HG02981 (cell line): ENCODE measurements at regions not wholly inside any gene's neighbourhood (a gene's known extent, or its start where the extent isn't known, plus 50 kb on each side); places are given as distances from the start of the nearest gene placed in this dataset.
"Not testable (repeated sequence)": the region's sequence is repeated elsewhere in the genome, so short reads cannot be mapped to it uniquely, and the experiment has no call there.

ENCODE experiments used
- ATAC-seq: cut with Tn5 transposase; IDR thresholded peaks from one replicate; pipeline ENCODE4 v1.9.1; 2021; ENCODE audit warnings: mild to moderate bottlenecking, moderate library complexity; ENCODE audit not compliant: unreplicated experiment

DNA sequence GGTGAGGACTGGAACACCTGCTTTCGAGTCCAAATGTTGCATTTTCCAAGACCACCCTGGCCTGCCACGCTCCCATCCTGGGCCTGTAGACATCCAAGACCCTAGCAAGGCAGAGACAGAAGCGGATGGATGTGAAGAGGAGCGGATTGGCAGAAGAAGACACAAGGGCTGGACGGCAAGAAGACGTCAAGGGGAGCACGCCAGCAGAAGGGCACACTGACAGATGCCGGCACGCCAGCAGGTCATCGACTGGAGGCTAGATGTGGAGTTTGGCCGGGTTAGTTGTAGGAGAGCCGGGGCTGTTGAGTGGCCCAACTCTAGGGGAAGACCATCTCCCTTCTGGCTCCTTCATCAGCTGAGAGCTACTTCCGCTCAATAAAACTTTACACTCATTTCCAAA is 251.6 kb downstream of the ZWINT start:
- no peak for ATAC-seq

DNA sequence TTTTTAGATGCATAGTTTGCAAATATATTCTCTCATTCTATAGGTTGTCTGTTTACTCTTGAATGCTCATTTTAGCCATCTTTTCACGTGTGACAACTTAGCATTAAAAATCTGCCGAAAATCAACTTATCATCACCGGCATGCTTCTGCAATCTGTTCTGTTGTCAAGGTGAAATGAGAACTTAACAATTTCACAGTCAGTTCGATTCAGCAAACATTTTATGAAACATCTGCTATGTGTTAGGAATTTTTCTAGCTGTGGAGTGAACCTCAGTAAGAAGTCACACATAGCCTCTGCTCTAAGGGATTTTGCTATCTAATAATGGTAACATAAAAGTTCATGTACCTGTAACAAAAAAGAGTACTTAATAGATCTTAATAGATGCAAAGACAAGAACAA is 256.1 kb downstream of the ZWINT start:
- no peak for ATAC-seq

DNA sequence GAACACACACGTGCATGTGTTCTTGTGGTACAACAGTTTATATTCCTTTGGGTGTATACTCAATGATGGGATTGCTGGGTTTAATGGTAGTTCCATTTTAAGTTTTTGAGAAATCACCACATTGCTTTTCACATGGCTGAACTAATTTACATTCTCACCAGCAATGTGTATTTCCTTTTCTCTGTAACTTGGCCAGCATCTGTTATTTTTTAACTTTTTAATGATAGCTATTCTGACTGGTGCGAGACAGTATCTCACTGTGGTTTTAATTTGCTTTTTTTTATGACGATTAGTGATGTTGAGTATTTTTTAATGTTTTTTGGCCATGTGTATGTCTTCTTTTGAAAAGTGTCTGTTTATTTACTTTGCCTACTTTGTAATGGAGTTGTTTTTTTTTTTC is 256.6 kb downstream of the ZWINT start:
- ATAC-seq = no peak

DNA sequence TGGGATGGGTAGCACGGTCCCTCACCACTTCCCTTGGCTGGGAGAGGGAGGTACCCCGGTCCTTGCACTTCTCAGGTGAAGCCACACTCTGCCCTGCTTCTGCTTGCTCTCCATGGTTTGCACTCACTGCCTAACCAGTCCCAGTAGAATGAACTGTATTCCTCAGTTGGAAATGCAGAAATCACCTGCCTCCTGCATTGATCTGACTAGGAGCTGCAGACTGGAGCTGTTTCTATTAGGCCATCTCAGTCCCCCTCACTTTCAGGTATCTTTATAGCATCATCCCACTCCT is 264.9 kb downstream of the ZWINT start:
- ATAC-seq = no peak

DNA sequence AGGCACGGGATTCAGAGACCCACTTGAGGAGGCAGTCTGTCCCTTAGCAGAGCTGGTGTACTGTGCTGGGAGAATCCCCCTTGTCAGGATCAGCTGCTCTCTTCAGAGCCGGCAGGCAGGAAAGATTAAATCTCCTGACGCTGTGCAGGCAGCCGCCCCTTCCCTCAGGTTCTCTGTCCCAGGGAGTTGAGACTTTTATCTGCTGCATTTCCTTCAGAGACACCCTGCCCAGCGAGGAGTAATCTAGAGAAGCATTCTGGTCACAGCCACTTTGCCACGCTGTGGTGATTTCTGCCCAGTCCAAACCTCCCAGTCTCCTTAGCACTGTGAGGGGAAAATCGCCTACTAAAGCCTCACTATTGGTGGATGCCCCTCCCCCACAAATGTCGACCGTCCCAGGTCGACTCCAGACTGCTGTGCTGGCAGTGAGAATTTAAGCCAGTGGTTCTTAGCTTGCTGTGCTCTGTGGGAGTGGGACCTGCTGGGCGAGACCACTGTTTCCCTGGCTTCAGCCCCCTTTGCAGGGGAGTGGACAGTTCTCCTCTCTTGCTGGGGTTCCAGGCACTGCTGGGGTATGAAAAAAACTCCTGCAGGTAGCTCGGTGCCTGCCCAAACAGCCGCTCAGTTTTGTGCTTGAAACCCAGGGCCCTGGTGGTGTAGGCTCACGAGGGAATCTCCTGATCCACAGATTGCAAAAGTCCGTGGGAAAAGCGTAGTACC is 265.4 kb downstream of the ZWINT start:
- no peak for ATAC-seq

DNA sequence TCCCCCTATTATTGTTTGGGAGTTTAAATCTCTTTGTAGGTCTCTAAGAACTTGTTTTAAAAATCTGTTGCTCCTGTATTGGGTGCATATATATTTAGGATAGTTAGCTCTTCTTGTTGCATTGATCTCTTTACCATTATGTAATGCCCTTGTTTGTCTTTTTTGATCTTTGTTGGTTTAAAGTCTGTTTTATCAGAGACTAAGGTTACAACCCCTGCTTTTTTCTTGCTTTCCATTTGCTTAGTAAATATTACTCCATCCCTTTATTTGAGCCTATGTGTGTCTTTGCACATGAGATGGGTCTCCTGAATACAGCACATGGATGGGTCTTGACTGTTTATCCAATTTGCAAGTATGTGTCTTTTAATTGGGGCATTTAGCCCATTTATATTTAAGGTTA is 267.4 kb downstream of the ZWINT start:
- ATAC-seq = not testable (repeated sequence)

DNA sequence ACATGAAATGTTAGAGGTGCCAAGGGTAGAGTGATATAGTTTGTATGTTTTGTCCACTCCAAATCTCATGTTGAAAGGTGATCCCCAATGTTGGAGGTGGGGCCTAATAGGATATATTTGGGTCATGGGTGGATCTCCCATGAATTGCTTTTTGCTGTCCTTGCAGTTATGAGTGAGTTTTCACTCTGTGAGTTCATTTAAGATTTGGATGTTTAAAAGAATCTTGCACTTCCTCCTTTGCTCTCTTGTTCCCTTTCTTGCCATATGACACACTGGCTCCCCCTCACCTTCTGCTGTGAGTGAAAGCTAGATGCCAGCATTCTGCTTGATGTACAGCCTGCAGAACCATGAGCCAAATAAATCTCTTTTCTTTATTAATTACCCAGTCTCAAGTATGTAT is 269.2 kb downstream of the ZWINT start:
- no peak for ATAC-seq

DNA sequence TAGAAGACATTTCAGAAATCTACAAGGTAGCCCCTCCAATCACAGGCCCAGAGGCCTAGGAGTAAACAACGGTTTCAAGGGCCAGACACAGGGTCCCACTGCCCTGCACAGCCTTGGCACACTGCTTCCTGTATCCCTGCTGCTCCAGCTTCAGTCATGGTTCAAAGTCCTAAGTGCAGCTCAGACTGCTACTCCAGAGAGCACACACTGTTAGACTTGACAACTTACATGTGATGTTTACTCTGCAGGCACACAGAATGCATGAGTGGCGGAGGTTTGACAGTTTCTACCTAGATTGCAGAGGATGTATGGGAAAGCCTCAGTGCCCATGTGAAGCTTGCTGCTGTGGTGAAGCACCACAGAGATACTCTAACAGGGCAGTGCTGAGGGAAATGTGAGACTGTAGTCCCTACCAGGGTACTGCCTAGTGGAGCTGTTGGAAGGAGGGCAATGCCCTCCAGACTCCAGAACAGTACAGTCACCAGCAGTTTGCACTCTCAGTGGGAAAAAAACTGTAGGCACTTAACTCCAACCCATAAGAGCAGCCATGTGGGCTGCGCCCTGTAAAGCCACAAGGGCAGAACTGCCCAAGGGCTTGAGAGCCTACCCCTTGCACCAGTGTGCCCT is 270.0 kb downstream of the ZWINT start:
- ATAC-seq = no peak

DNA sequence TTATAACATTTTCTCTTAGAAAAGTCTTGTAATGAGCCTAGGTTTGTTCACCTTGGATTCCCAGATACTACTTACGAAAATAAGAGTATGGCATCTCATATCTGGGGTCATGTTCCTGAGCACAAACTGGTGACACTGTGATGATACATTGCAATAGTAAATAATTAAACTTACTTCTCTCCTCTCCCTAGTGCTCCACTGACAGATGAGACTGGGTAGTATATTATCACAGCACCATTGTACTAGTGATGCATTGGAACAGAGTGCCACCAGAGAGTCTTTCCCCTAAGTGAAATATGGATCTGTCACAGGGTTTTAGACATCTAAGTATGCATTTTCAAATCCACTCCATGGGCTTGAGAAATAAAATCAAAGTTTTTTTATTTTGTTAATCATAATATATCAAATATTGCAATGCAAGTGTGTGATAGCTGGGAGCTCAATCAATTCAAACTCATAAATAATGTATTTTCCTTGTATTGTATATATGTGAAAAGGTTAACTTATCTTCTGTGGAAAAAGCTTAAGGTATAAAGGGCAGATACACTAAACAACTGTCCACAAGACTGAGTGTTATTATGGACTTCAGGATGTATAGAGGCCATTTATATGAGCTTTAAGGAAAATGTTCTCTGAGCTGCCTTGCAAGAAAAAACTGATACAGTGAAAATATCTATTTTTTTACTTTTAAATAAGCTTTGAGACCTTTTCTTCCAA is 275.5 kb downstream of the ZWINT start:
- ATAC-seq = no peak

DNA sequence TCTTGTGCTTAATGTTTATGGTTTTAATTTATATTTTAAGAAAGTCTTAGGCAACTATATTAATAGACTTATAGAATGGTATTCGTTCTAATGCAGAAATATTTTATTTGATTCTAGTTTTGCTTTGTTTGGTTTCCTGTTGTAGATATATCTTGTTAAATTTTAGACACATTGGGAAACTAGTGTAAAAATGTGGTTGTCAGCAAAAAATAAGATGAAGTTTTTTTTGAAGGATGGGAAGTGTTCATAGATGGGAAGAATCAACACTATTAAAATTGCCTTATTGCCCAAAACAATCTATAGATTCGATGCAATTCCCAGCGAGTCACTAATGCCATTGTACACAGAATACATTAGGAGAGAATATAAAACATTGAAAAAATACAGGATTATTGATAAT is 278.9 kb downstream of the ZWINT start:
- no peak for ATAC-seq

DNA sequence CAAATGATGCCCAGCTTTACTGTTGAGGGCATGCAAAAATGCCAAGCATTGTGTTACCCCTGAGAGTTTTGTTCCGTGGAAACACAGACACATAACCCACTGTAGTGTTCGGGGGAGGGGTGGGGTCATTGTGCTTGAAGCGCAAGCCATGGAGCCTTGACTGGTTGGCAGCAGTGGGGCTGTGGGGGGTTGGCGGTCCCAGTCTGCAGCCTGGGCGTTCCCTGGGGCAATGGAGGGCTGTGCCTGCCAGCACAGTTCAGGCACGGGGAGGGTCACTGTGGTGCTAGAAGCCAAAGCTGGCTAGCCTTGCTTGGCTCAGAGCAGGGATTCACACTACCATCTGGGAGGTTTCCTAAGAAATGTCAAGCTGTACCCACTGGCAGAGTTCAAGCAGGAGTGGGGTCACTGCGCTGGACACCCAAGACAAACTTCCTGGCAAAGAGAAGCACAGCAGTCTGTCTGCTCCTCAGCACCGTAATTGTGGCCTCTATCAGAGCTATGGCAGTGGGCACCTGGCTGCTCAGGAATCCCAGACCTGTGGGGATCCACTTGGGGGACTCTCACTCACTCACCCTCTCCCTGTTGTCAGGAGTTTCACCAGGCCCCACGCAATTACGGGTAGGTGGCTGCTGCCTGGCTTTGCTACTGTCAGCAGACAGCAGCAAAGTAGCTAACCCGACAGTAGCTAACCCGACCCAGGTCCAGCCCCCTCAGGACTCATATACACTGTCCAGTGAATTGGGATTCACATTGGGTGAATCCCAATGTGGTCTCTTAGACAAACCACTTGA is 292.4 kb downstream of the ZWINT start:
- no peak for ATAC-seq

DNA sequence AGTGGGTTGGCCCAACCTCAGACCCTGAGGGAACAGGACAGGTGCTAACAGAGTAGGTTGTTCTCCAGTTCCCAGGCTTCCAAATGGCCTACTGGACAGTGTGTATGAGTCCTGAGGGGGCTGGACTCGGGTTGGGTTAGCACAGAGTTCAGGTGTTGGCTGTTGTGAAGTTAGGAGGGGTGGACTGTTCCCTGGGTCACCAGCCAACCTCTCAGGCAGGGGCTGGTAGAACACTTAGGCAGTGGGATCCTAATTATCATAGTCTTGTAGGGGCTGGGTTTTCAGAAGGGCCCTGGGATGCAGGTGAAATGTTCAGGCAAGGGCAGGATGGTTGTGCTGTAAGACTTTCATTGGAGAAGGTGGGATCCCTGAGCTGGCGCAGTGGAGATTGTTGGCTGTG is 293.0 kb downstream of the ZWINT start:
- no peak for ATAC-seq

DNA sequence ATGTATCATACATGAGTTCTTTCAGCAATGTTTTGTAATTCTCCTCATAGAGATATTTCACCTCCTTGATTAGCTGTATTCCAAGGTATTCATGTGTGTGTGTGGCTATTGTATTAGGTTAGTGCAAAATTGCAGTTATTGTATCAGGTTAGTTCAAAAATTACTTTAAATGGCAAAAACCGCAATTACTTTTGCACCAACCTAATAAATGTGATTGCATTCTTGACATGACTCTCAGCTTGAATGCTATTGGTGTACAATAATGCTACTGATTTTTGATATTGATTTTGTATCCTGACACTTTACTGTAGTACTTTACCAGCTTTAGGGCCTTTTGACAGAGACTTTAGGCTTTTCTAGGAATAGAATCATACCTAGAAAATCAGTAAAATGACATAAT is 297.4 kb downstream of the ZWINT start:
- ATAC-seq = no peak

DNA sequence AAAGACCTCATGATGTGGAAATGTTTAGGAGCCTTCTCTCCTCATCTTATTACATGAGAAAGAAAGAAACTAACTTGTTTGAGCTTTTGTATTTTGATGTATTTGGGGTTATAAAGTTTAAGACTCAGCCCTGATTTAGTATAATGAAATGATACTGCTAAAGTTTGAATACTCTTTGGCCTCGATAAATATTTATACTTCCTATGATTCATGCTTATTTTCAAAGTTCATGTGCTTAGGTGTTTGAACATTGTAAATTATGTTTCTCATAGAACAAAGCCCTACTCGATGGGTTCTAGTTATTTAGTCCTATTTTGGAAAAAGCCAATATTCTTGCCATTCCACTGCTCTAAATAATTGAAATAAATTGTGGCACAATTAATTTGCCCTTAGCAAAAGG is 303.2 kb downstream of the ZWINT start:
- ATAC-seq = no peak

DNA sequence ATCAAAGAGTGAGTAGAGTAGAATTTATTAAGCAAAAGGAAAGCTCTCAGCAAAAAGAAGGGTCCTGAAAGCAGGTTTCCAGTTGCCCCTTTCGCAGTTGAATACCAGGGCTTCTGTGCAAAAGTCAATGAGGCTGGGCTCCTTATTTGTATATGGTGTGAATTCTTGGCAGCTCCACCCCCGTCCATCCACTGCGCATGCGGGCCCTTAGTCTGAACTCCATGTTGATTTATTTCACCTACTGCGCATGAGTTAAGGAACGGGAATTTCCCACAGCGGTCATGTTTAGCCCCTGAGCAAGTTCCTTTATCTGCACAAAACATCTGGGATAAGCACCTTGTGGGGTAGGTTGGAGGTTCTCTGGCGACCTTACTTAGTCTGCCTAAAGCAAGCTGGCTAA is 325.6 kb downstream of the ZWINT start:
- ATAC-seq = no peak

DNA sequence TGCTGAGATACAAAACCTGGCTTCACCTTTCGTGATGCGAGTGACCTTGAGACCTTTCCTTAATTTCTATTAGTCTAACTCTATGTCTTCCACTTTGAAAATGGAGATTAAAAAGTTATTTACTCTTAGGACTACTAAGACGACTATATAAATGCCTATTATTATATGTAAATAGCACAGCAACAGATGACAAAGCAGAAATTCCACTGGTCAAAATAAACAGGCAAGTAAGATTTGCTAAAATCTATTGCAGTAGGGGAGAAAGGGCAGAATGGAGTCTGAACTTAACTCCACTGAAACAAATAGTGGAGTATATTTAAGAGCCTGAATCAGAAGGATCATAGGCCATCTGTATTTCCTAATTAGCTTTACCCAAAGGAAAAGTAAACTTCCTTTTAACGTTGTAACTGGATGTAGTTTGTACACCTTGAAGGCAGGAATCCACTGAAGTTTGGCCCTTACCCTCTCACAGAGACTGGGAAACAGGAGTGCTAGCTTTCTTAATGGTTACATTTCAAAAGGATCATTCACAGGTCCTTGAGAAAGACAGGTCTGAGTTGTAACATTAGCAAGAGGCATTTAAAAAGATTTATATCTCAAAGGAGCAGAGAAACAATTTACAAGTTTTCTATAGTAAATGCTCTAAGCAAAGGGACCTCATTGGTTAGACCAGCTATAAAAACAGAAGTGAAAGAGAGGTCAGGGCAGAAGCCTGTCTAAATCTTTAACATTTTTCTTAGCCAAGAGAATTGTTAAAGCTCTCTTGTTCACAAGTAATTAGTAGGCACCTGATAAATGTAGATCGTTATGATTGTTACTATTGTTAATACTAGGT is 332.5 kb downstream of the ZWINT start:
- ATAC-seq = no peak

DNA sequence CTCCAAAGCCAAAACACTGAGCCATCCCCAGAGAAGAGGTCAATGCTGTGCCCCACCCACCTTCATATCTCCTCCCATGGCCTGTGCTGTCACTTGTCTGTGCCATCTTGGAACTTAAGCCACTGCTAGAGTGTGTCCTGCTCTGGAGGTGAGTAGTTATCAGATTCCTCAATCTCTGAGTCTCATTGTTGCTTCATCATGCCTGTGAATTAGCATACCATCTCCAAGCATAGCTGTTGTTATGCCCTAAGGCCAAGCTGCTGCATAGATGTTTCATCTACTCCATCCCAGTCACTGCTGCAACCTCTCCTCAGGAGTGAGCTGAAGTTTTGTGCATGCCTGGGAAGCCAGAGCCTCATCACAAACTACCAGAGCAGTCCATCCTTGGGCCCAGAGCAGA is 349.0 kb downstream of the ZWINT start:
- no peak for ATAC-seq

DNA sequence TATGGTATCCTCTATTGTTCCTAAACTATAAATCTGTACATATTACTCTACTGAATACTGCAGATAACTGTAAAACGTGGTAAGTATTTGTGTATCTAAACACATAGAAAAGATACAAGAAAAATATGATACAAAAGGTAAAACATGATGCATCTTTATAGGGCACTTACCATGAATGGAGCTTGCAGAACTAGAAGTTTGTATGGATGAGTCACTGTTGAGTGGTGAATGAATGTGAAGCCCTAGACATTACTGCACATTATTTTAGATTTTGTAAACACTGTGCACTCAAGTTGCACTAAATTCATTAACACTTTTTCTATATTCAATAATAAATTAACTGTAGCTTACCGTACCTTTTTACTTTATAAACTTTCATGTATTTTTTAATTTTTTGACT is 357.5 kb downstream of the ZWINT start:
- ATAC-seq = no peak

DNA sequence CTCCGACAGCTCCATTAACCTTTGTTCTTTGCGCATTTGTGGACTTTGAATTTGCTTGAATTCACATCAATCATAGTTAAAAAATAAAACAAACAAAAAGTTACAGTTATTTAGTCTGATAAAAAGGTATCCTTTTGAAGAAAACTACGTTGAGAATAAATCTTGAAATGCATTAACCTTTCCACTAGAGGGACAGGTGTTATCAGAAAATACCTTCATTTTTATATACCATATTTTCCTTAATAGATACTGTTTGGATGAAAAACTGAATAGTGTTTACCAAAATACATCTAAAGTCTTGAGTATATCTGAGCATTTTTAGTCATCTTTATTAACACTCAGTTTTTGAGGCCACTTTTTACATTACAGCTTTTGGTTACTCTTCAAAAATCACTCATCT is 371.9 kb downstream of the ZWINT start:
- ATAC-seq = no peak

DNA sequence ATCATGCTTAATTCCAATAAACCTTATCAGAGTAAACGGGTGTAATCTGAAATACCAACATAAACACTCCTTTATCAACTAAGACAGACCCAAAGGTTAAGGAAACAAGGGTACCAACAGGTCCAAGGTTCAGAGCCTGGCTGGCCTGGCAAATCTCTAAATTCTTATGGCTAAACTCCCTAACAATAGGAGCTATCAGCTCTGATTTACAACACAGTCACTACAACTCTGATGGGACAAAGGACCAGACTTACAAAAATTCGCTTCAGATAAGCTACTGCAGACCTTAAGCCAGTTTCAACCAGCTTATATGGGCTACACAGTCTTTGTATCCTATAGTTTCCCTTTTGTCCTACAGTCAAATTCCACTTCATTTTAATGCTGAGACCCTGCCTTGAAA is 381.9 kb downstream of the ZWINT start:
- no peak for ATAC-seq

DNA sequence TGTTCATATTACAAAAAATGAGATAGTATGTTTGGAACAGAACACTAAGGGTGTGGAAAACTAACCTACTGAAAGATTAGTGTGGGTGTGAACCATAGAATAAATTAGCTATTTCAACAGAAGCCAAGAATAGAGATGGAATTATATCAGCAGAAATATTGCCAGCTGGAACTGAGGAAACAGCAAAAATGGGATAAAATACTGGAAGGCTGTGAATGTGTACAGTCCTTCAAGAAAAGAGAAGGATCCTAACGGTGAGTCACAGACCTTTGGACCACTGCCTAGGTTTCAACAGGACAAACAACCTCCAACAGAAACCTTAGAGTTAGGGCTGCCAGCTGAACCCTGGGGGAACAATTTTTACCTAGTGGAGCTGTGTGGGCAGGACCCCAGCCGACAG is 395.0 kb downstream of the ZWINT start:
- ATAC-seq = no peak
